ENCODE measurements at regions not wholly inside any gene's neighbourhood (a gene's known extent, or its start where the extent isn't known, plus 50 kb on each side); places are given as distances from the start of the nearest gene placed in this dataset.

DNA sequence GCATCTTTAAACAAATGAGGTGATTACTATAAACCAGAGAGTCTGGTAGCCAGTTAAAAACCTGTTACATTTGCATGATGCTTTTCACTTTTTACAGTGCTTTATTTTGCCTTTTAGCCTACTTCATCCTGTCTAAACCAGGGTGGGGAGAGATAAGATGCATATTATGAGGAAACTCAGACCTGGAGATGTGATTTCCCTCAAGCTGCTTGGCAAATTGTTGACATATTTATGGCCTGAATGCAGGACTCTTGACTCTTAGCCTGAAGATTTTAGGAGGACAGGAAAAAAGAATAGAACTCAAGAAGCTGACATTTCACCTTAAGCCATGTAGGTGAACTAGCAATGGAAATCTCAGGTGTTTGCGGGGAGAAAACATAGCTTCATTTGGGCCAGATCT, 202.8 kb downstream of the NMUR2 start:
- TF ChIP-seq, protein P1, sequence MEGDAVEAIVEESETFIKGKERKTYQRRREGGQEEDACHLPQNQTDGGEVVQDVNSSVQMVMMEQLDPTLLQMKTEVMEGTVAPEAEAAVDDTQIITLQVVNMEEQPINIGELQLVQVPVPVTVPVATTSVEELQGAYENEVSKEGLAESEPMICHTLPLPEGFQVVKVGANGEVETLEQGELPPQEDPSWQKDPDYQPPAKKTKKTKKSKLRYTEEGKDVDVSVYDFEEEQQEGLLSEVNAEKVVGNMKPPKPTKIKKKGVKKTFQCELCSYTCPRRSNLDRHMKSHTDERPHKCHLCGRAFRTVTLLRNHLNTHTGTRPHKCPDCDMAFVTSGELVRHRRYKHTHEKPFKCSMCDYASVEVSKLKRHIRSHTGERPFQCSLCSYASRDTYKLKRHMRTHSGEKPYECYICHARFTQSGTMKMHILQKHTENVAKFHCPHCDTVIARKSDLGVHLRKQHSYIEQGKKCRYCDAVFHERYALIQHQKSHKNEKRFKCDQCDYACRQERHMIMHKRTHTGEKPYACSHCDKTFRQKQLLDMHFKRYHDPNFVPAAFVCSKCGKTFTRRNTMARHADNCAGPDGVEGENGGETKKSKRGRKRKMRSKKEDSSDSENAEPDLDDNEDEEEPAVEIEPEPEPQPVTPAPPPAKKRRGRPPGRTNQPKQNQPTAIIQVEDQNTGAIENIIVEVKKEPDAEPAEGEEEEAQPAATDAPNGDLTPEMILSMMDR (tag by site-specific recombination; IDR thresholded peaks at IDR 0.05) = no peak
- TF ChIP-seq ZNF777 (tag by site-specific recombination; IDR thresholded peaks at IDR 0.05; ENCODE audit: borderline replicate concordance) (no peak), ZNF76 (tag by site-specific recombination; IDR thresholded peaks at IDR 0.05; ENCODE audit: borderline replicate concordance, low read depth) (no peak), ZBTB21 (tag by site-specific recombination; IDR thresholded peaks at IDR 0.05) (no peak), ZNF501 (tag by site-specific recombination; IDR thresholded peaks at IDR 0.05) (no peak), KLF1 (tag by site-specific recombination; IDR thresholded peaks at IDR 0.05) (no peak), MYNN (tag by site-specific recombination; IDR thresholded peaks at IDR 0.05; ENCODE audit: borderline replicate concordance) (no peak), KLF10 (tag by site-specific recombination; IDR thresholded peaks at IDR 0.05) (no peak)
- TF ChIP-seq, protein P2, sequence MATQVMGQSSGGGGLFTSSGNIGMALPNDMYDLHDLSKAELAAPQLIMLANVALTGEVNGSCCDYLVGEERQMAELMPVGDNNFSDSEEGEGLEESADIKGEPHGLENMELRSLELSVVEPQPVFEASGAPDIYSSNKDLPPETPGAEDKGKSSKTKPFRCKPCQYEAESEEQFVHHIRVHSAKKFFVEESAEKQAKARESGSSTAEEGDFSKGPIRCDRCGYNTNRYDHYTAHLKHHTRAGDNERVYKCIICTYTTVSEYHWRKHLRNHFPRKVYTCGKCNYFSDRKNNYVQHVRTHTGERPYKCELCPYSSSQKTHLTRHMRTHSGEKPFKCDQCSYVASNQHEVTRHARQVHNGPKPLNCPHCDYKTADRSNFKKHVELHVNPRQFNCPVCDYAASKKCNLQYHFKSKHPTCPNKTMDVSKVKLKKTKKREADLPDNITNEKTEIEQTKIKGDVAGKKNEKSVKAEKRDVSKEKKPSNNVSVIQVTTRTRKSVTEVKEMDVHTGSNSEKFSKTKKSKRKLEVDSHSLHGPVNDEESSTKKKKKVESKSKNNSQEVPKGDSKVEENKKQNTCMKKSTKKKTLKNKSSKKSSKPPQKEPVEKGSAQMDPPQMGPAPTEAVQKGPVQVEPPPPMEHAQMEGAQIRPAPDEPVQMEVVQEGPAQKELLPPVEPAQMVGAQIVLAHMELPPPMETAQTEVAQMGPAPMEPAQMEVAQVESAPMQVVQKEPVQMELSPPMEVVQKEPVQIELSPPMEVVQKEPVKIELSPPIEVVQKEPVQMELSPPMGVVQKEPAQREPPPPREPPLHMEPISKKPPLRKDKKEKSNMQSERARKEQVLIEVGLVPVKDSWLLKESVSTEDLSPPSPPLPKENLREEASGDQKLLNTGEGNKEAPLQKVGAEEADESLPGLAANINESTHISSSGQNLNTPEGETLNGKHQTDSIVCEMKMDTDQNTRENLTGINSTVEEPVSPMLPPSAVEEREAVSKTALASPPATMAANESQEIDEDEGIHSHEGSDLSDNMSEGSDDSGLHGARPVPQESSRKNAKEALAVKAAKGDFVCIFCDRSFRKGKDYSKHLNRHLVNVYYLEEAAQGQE (tag by site-specific recombination; IDR thresholded peaks at IDR 0.05) = no peak
- TF ChIP-seq, protein P3, sequence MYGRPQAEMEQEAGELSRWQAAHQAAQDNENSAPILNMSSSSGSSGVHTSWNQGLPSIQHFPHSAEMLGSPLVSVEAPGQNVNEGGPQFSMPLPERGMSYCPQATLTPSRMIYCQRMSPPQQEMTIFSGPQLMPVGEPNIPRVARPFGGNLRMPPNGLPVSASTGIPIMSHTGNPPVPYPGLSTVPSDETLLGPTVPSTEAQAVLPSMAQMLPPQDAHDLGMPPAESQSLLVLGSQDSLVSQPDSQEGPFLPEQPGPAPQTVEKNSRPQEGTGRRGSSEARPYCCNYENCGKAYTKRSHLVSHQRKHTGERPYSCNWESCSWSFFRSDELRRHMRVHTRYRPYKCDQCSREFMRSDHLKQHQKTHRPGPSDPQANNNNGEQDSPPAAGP (tag by site-specific recombination; IDR thresholded peaks at IDR 0.05) = no peak
- TF ChIP-seq, protein P4, sequence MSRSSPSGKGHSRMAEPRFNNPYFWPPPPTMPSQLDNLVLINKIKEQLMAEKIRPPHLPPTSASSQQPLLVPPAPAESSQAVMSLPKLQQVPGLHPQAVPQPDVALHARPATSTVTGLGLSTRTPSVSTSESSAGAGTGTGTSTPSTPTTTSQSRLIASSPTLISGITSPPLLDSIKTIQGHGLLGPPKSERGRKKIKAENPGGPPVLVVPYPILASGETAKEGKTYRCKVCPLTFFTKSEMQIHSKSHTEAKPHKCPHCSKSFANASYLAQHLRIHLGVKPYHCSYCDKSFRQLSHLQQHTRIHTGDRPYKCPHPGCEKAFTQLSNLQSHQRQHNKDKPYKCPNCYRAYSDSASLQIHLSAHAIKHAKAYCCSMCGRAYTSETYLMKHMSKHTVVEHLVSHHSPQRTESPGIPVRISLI (tag by site-specific recombination; IDR thresholded peaks at IDR 0.05) = no peak
